NCI-H69 (cell line): ENCODE measurements at regions not wholly inside any gene's neighbourhood (a gene's known extent, or its start where the extent isn't known, plus 50 kb on each side); places are given as distances from the start of the nearest gene placed in this dataset.

ENCODE experiments used
- DNase-seq: peaks from one replicate; lab custom pipeline; 2025; lab: John Stamatoyannopoulos, UW

DNA sequence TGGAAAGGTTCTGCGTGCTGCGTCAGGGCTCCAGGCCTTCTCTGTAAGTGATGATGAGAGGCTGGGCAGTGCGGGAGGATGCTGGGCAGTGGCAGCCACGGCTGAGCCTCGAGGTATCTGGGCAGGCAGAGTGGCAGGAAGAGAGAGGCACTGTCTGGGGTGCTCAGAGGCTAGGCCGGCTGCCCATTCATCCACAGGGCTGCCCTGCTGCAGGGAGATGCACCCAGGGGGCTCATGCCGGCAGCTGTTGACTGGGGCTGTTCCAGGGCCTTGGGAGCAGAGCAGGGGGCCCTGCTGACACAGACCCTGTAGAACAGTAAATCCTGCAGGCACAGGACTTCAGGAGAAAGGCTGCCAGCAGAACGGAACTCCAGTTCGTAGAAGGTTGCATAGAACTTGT lies 88.8 kb downstream of the BOD1 start:
- DNase-seq, result no peak

DNA sequence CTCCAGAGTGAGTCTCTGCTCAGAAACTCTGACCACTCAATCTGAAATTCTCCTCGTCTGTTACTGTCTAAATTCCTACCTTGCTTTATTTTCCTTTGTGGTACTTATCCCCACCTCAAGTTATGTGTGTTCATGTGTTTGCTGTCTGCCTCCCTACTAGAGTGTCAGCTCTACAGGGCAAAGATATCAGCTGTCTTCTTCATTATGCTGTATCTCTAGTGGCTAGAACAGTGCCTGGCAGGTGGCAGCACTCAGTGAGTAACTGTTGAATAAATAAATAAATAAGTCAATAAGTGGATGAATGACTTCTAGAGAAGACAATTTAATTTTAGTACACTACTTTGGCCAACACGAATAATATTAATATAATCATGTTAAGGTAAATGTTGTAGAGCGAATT lies 92.3 kb downstream of the BOD1 start:
- no peak for DNase-seq

DNA sequence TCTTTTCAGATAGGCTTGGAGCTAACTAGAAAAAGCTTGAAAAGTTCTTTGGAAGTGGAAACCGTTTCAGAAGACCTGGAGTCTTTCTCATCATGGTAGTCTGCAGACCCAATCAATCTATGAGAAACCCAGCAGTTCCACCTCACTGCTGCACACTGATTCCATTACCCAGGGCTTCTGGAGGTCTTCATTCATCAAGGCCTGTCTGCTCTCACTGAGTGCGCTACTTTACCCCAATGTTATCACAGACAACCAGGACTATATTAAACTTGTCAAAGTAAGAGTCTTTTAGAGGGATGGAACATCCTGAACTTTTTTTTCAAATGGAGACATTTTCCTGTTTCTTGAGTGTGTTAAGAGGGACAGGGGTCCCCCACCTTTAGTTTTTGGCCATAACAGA lies 93.1 kb downstream of the BOD1 start:
- no peak for DNase-seq

DNA sequence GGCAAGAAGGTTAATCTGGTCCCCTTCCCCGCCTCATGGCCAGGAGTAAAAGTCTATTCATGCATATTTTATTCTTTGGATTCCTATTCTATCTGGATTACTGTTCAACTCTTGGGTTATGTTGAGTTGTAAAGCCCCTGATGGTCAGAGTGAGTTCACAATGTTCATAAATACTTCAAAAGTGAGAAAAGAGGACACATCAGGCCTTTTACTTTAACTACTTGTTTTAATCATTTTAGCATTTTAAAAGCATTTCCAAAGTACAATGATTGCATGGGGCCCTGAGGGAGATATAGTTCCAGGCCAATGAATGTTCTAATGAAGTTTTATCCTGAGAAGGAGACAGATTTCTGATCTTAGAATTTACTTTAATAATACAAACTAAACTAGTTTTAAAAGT lies 93.9 kb downstream of the BOD1 start:
- no peak for DNase-seq

DNA sequence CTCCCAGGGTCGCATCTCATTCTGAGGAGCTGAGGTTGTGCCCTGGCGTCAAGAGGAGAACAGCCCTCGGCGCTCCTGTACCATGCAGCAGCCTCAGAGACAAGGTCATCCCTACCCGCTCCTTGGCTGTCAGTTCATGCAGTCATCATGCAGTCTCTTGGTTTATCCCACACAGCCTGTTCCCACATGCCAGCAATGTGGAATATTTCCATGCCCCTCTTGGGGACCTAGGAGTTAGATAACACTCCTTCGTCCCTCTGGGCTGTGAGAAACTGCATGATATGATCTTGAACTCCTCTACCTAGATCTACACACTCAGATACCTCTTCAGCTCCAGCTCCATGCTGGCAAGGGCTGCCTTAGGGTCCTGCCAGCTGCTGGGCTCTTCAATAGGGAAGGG lies 97.6 kb downstream of the BOD1 start:
- DNase-seq, result no peak

DNA sequence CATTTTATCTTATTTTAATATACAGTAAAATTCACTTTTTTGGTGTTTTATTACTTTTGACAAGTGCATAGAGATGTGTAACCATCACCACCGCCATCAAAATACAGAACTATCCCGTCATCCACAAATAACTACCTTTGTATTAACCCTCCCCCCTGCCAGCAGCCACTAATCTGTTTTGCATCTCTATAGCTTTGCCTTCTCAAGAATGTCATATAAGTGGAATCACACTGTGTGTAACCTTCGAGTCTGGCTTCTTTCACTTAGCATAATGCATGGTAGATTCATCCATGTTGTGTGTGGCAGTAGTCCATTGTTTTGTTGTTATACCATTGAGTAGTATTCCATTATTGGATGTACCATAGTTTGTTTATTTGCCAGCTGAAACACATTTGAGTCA lies 98.8 kb downstream of the BOD1 start:
- DNase-seq, result no peak

DNA sequence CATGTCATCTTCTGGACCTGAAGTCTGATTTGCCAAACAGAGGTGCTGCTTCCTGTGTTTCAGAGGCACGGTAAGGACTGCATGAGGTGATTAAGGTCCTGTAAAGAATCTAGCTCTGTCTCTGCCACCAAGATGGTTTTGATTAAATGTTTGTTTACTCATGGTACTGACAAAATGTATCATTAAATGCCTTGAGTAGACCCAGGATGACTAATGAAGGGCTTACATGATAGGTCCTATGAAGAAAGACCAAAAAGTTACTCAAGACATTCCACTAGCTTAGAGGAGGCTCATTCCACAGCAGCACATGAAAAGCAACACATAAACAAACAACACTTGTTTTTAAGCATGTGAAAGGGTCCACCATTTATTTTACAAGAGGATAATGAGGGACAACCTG lies 100.9 kb downstream of the BOD1 start:
- no peak for DNase-seq

DNA sequence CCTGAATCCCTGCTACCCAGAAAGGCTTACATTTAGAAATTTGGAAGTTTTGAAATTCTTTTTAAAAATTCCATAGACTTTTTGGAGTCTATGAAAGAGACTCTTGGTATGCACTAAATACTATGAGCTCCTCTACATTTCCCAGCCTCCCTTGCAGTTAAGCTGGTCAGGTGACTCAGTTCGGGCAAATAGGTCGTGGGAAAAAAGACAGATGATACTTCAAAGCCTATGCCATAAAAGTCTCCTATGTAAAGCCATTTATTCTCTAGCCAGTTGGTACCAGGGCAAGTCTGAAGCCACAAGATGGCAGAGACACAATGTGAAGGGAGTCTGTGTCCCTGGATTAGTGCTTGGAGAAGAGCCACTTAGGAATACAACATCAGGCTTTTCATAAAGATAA lies 101.8 kb downstream of the BOD1 start:
- DNase-seq, result no peak

DNA sequence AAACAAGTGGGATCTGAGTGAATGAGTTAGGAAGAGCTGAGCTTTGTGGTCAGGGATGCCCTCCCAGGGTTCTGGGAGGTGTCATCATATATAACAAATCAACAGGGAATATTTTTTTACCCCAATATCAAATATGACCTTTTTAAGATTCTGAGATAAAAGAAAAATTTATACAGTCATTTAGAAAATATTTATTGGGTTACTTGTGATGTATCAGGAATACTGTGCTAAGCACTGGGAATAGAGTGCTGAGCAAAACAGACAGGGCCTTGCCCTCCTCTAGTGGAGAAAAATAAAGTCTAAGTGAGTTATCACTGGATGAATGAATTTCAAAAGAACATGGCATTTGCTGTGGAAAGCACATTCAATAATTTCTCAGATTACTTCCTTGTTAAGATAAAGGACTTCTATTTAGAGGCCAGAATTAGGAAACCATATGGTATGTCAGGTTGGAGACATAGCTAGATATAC lies 102.9 kb downstream of the BOD1 start:
- DNase-seq, result peak; percentile 6

DNA sequence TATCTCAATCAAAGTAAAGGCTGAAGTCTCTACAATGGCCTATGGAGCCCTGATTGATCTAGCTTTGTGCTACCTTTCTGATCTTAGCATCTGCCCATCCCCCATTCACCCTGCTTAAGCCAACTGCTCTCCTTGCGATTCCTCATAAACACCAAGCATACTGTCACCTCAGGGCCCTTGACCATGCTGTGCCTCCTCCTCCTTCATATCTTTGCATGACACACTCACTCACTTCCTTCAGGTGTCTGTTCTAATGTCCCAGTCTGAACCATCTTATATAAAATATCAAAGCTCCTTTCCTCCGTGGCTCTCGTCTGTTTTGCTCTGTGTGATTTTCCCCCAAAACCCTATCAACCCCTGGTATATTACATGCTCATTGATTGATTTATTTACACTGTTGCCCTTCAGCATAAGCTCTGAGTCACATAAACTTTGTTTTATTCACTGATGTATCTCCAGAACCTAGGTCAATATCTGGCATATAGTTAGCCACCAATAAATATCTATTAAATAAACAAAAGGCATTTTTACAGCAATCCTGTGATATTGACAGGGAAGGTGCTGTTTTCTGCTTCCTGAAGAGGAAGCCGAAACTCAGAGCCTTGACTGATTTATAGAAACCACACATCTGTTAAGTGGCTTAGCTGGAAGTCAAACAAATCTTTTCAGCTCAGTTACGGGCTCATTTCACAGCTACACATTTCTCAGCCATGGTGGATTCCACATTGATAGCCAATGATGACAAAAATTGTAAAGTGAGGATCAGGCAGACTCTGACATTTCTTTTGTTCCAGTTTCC lies 103.6 kb downstream of the BOD1 start:
- DNase-seq, result no peak

DNA sequence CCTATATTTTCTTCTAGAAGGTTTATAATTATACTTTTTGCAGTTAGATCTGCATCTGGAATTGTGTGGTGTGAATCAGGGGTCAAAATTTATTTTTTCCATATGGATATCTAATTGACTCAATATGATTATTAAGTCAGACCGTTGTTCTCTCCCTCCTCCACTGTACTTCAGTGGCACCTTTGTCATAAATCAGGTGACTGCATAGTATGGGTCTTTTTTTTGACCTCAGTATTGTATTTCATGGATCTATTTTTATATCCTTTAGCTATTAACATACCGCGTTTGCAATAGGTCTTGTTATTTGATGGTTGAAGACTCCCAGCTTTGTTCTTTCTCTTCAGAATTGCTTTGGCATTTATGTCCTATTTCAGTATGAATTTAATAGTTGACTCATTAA lies 107.4 kb downstream of the BOD1 start:
- no peak for DNase-seq

DNA sequence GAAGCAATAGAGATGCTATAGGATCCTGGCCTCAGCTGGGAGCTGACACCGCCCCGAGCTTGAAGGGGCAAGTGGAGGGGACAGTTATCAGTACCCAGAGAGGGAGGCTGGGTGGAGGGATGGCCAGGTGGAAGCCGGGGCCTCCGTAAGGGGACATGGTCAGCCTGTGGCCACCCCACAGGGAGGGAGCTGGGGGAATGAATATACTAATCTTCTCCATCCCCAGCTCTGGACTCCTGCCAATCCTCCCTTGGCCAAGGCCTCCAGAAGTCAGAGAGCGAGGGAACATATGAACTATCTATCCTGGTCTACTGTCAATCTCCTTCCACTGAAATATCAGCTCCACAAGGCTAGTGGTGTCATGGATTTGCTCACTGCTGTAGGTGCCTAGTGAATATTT lies 109.3 kb downstream of the BOD1 start:
- no peak for DNase-seq

DNA sequence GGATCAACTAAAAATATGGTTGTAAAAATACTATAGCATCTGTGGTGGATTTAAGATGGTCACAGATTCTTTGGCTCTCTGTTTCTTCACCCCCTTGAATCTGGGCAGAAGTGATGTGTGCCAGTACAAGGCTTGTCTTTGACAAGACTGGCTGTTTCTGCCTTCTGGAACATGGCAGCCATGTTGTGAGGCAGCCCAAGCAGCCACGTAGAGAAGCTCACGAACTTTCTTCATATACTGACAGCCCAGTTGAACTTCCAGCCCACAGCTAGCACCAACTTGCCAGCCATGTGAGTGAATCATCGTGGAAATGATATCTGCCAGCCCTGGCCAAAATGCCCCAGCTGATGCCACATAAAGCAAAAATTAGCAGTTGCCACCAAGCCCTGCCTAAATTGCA lies 110.8 kb downstream of the BOD1 start:
- no peak for DNase-seq

DNA sequence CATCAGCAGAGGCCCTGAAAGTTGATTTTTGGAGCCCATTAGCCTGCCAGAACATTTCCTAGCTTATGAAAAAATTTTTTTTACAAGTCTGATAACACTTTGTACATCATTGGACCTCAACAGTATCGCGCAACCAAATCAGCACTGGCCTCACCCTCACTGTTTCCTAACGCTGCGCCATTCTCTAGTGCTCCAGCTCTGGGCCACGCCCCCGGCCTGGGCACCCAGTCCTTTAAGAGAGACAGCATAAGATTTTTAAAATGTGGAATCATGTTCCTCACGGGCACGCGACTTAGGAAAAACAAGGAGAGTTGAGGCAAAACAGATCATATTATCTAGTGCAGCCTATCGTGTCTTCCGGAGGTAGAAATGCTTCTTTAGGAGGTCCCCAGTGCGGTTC lies 114.5 kb downstream of the BOD1 start:
- DNase-seq, result no peak

DNA sequence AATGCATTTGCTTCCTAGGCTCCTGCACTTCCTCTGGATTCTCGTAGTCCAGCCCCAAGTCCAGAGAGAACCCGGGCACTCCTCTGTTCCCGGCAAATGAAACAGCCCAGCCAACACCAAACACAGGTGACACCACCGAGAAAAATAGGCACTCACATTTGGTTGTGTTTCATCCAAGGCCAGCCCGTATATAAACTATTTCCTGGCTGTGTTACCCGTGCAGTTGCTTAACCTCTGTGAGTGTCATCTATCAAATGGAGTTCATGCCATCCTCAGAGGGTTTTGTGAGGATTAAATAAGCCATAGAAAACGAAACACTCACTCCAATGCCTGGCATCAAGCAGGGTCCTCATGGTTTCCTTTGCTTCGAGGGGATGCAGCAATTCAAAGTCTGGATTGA lies 115.2 kb downstream of the BOD1 start:
- no peak for DNase-seq

DNA sequence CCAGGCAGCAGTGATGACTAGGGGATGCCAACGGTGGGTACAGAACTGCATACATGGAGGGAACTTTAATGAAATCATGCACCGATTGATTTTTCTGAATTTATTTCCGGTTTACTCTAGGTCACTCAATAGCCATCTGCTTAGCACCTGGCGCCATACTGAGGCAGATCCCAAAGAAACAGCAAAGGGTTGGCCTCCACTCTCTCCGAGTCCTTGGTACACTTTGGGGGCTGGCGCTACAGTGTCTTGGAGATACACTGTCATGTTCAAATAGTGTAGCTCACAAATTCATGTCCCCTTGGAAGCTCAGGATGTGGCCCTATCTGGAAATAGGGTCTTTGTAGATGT lies 116.3 kb downstream of the BOD1 start:
- no peak for DNase-seq

DNA sequence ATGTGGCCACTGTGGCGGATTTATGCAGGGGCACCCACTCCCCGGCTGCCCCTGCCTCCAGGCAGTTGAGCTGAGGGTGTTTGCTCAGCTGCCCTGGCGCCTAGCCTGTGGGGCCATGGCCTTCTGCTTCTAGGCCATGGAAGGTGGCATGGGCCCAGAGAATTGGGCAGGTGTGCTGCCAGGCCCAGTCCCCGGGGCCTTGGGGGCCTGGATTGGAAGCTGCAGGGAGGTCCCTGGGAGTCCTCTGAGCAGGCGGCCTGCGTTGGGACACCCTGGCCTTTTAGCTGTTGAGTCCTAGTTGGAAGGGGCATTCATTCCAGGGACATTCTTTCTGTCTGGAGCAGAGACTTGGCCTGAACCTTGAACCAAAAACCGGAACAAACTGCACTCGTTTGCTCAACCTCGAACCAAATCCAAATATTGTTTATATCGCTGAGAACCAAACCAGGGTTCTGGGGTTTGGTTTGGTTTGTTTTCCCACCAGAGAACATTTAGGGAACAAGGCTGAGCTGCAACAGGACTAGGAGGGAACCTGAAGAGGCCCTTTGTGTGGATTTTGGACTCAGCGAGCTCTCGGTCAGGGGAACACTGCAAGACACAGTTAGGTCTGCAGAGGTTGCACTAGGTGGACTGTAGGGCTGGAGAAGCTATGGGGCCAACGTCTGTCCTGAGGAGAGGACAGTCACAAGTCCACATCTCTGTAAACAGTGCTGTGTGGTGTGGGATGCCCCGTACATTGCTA lies 116.8 kb downstream of the BOD1 start:
- DNase-seq, result no peak

DNA sequence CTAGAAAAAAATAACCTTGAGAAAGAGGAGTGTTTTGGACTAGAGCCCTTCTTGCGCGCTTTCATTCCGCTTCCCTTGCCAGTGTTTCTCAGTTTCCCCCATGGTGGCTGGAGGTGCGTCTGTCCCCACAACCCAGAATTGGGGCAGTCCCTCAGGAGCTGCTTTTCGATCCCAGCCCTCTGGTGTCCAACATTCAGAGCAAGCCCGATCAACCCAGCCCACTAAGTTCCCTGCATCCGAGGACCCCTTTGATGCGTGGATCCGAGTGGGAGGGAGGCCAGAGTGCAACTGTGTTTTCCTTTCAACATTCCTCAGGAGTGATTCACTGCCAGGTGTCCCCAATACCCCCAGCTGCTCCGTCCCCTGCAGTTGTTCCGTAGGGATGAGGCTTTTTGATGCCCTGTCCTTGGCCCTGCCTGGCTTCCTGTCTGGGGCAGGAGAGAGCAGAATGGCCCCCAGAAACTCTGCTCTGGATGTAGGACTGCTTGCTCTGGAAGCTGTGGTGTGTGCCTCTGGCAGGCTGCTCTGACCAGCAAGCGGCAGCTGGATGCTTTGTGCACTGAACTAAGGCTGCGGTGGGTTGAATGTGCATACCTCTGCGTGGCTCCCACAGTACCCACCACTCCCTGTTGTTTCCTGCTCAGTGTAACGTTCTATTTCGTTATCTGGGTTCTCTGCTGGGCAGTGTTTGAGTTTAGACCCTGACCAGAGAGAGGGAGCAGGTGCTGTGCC lies 117.5 kb downstream of the BOD1 start:
- DNase-seq, result no peak

DNA sequence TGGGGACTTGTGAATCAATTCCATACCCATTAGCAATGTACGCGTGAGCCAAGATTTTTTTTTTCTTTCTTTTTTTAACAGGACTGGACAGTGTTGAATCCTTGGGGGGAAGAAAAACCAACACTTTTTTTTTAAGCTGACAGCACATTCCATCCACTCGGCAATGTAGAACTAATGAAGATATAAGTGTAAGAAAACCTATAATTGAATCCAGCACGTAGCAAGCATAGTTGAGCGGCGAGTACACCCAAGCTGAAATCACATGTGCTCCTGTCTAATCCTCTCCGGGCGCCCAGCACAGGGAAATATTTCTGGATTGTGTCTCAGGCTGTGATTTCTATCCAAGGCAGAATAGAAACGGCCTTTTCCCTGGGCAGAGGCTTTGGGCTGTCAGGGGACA lies 118.2 kb downstream of the BOD1 start:
- DNase-seq, result no peak

DNA sequence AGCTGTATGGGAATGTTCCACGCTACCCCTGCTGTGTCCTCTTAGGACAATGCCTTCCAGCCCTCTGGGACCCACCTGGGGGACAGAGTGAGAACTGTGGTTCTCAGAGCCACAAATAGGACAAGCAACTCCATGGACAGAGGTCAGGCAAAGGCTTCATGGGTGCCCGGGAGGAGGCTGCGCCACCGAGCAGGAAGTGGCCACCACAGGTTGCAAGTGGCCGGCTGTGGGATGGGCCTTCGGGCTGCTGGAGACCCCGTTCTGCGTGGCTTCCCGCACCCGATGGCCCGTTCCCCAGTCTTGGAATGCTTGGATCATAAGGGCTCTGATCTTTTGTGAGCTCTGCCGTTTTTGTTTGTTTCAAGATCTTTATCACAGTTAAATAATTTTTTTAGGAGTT lies 118.8 kb downstream of the BOD1 start:
- DNase-seq, result no peak

DNA sequence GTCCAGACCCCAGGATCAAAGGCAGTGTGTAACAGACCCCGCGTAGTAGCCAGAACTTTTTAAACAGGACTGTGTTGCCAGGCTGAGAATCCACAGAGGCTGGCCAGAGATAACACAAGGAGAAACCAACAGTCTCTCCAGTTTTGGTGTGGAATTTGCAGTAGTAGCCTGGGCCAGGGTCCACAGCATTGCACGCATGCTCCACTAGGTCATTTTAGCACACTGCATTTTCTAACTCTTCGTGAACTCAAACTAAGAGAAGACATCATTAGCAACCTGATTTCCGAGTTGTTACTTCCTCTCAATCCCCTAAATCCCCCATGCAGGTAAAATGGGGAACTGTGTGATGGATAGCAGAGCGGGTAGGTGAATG lies 119.6 kb downstream of the BOD1 start:
- DNase-seq, result no peak

DNA sequence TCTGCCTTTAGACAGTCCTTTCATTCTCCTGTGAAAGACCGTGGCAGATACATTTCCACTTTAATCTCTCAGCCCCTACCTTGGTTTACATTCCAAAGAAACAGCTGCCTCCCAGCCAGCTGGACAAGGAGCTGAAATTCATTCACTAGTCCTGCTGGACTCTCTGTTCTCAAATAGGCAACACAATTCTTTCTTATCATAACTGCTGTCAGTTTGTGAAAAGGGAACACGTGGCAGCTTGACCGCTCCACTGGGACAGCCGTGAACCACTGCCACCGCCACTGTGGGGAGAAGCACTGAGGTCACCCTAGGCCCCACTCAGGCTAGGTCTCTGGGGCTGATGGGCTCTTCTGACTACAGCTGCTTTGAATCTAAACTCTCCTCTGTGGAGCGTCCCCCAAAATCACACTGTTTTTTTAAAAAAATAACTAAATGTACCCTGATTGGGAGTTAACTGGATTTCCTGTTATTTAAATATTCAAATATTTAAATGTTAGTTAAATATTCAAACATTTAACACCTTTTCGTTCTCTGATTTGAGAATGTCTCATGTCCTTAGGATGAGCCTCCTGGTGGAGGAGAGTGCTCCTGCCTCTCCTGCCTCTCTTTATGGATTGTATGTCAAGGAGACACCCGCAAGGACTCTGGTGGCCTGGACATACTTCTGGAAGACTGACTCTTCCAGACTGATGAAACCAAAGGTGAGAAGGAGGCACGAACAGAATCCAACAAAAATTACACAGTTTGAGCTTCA lies 120.1 kb downstream of the BOD1 start:
- DNase-seq, result no peak
